ENCODE measurements at regions not wholly inside any gene's neighbourhood (a gene's known extent, or its start where the extent isn't known, plus 50 kb on each side); places are given as distances from the start of the nearest gene placed in this dataset.

- FAIRE-seq (no peak), DNase-seq (ENCODE audit: insufficient read length, low spot score) (no peak)
- TF ChIP-seq SPI1 (IDR thresholded peaks at IDR 0.05; ENCODE audit: low read depth, low read length), result no peak
- no peak for TF ChIP-seq POLR2A (IDR thresholded peaks at IDR 0.05; ENCODE audit: low read depth, low read length)
- no peak for TF ChIP-seq POU2F2 (IDR thresholded peaks at IDR 0.05; ENCODE audit: low read depth, low read length)
- no peak for TF ChIP-seq POLR2AphosphoS5 (IDR thresholded peaks at IDR 0.05; ENCODE audit: low read depth, low read length)
- TF ChIP-seq TAF1 (IDR thresholded peaks at IDR 0.05; ENCODE audit: low read depth, low read length), result no peak
- TF ChIP-seq PAX5 (IDR thresholded peaks at IDR 0.05; ENCODE audit: insufficient read depth, low read length, severe bottlenecking), result no peak
Measured at GRCh38 chr1:164967300-164967699, 389.2 kb downstream of the LMX1A start.

GRCh38 chr1:164961715-164962114 is 394.8 kb downstream of the LMX1A start:
- no peak for TF ChIP-seq PAX5 (IDR thresholded peaks at IDR 0.05; ENCODE audit: insufficient read depth, low read length, severe bottlenecking)
- no peak for TF ChIP-seq TAF1 (IDR thresholded peaks at IDR 0.05; ENCODE audit: low read depth, low read length)
- no peak for TF ChIP-seq POU2F2 (IDR thresholded peaks at IDR 0.05; ENCODE audit: low read depth, low read length)
- no peak for TF ChIP-seq POLR2AphosphoS5 (IDR thresholded peaks at IDR 0.05; ENCODE audit: low read depth, low read length)
- TF ChIP-seq SPI1 (IDR thresholded peaks at IDR 0.05; ENCODE audit: low read depth, low read length), result no peak
- no peak for TF ChIP-seq POLR2A (IDR thresholded peaks at IDR 0.05; ENCODE audit: low read depth, low read length)
- FAIRE-seq, result no peak
- DNase-seq (ENCODE audit: insufficient read length, low spot score), result no peak

- FAIRE-seq, result no peak
- no peak for DNase-seq (ENCODE audit: insufficient read length, low spot score)
- TF ChIP-seq POLR2AphosphoS5 (IDR thresholded peaks at IDR 0.05; ENCODE audit: low read depth, low read length) (no peak), SPI1 (IDR thresholded peaks at IDR 0.05; ENCODE audit: low read depth, low read length) (no peak)
Measured at GRCh38 chr1:164958982-164959768, 397.3 kb downstream of the LMX1A start.

GRCh38 chr1:164953815-164954214 is 394.8 kb downstream of the PBX1 start:
- TF ChIP-seq PAX5 (IDR thresholded peaks at IDR 0.05; ENCODE audit: insufficient read depth, low read length, severe bottlenecking) (no peak), POLR2AphosphoS5 (IDR thresholded peaks at IDR 0.05; ENCODE audit: low read depth, low read length) (no peak), SPI1 (IDR thresholded peaks at IDR 0.05; ENCODE audit: low read depth, low read length) (no peak), POU2F2 (IDR thresholded peaks at IDR 0.05; ENCODE audit: low read depth, low read length) (no peak), TAF1 (IDR thresholded peaks at IDR 0.05; ENCODE audit: low read depth, low read length) (no peak), POLR2A (IDR thresholded peaks at IDR 0.05; ENCODE audit: low read depth, low read length) (no peak)
- no peak for DNase-seq (ENCODE audit: insufficient read length, low spot score)
- FAIRE-seq, result no peak

DNA sequence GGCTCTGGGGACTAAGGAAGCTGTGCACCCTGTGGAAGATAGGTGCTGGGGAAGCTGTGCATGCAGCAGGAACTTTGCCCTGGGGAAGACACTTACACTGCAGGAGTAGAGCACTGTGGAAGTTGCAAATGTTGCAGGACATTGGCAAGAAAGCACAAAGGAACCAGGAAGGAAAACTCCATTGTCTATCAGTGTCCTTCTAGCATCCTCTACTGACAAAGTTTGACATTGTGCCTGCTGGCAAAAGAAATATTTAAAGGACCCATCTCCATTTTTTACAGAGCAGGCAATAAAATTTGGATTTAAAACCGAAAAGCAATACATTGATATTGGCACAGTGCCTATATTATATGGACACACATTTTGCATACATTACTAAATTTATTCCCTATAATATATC is 394.1 kb downstream of the PBX1 start:
- TF ChIP-seq POLR2A (IDR thresholded peaks at IDR 0.05; ENCODE audit: low read depth, low read length), result no peak
- no peak for TF ChIP-seq SPI1 (IDR thresholded peaks at IDR 0.05; ENCODE audit: low read depth, low read length)
- TF ChIP-seq POLR2AphosphoS5 (IDR thresholded peaks at IDR 0.05; ENCODE audit: low read depth, low read length), result no peak
- no peak for TF ChIP-seq PAX5 (IDR thresholded peaks at IDR 0.05; ENCODE audit: insufficient read depth, low read length, severe bottlenecking)
- TF ChIP-seq POU2F2 (IDR thresholded peaks at IDR 0.05; ENCODE audit: low read depth, low read length), result no peak
- no peak for TF ChIP-seq TAF1 (IDR thresholded peaks at IDR 0.05; ENCODE audit: low read depth, low read length)
- FAIRE-seq (no peak), DNase-seq (ENCODE audit: insufficient read length, low spot score) (no peak)

DNA sequence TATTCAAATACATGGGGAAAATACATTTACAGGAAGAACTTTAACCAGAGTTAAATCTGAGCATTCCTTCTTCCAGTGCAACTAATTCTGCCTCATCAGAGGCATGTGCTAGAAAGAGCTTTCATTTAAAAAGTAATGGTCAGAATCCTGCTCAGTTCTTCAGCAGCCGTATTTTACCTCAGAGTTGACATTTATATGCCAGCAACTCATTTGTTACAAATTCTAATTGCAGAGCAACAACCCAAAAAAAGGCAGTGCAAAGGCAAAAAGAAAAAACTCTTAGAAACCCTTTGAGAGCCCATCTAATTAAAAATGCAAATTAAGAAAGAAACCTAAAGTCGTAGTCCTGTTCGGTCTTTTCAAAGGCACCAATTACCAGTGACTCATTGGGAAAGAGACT is 392.5 kb downstream of the PBX1 start:
- FAIRE-seq, result no peak
- TF ChIP-seq PAX5 (IDR thresholded peaks at IDR 0.05; ENCODE audit: insufficient read depth, low read length, severe bottlenecking), result no peak
- TF ChIP-seq SPI1 (IDR thresholded peaks at IDR 0.05; ENCODE audit: low read depth, low read length), result no peak
- TF ChIP-seq POLR2AphosphoS5 (IDR thresholded peaks at IDR 0.05; ENCODE audit: low read depth, low read length), result no peak
- no peak for TF ChIP-seq POU2F2 (IDR thresholded peaks at IDR 0.05; ENCODE audit: low read depth, low read length)
- no peak for TF ChIP-seq TAF1 (IDR thresholded peaks at IDR 0.05; ENCODE audit: low read depth, low read length)
- no peak for TF ChIP-seq POLR2A (IDR thresholded peaks at IDR 0.05; ENCODE audit: low read depth, low read length)

GRCh38 chr1:164950541-164950986 is 391.6 kb downstream of the PBX1 start:
- no peak for DNase-seq (ENCODE audit: insufficient read length, low spot score)
- FAIRE-seq, result no peak
- TF ChIP-seq POLR2A (IDR thresholded peaks at IDR 0.05; ENCODE audit: low read depth, low read length), result no peak
- no peak for TF ChIP-seq TAF1 (IDR thresholded peaks at IDR 0.05; ENCODE audit: low read depth, low read length)
- no peak for TF ChIP-seq POLR2AphosphoS5 (IDR thresholded peaks at IDR 0.05; ENCODE audit: low read depth, low read length)
- TF ChIP-seq SPI1 (IDR thresholded peaks at IDR 0.05; ENCODE audit: low read depth, low read length), result no peak
- no peak for TF ChIP-seq POU2F2 (IDR thresholded peaks at IDR 0.05; ENCODE audit: low read depth, low read length)
- no peak for TF ChIP-seq PAX5 (IDR thresholded peaks at IDR 0.05; ENCODE audit: insufficient read depth, low read length, severe bottlenecking)

More for the DNA sequence above, 392.5 kb downstream of the PBX1 start:
- DNase-seq (ENCODE audit: insufficient read length, low spot score), result no peak

DNA sequence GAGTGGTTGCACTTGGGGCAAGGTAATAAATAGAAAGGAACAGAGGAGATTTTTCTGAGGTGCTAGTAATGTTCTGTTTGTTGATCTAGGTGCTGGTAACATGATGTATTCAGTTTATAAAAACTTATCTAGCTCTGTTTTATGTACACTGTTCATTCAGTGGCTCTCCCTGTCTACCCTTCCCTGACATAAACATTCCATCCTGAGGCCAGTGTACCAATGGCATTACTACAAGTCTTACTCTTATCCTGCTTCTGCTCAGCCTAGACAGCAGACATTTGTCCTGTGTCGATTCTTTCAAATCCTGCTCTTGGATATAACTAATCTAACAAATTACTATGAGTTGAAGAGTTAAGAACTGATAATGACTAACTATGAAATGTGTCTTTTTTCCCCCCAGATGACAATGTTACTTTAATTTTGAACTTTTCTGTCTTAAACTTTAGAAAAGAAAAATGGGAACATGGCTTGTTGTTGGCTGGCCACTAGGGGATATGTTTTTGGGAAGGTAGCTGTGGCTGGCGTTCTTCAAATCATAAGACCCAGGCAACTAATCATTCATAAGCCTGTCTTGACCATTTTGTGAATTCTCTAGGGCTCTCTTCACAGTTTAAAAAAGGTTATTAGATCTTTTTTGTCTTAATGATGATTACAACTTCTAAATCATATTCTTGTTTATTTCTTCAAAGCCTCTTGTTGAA is 390.9 kb downstream of the PBX1 start:
- FAIRE-seq (no peak), DNase-seq (ENCODE audit: insufficient read length, low spot score) (no peak)
- TF ChIP-seq POLR2A (IDR thresholded peaks at IDR 0.05; ENCODE audit: low read depth, low read length), result no peak
- TF ChIP-seq PAX5 (IDR thresholded peaks at IDR 0.05; ENCODE audit: insufficient read depth, low read length, severe bottlenecking), result no peak
- no peak for TF ChIP-seq POU2F2 (IDR thresholded peaks at IDR 0.05; ENCODE audit: low read depth, low read length)
- no peak for TF ChIP-seq TAF1 (IDR thresholded peaks at IDR 0.05; ENCODE audit: low read depth, low read length)
- TF ChIP-seq SPI1 (IDR thresholded peaks at IDR 0.05; ENCODE audit: low read depth, low read length), result no peak
- TF ChIP-seq POLR2AphosphoS5 (IDR thresholded peaks at IDR 0.05; ENCODE audit: low read depth, low read length), result no peak

DNA sequence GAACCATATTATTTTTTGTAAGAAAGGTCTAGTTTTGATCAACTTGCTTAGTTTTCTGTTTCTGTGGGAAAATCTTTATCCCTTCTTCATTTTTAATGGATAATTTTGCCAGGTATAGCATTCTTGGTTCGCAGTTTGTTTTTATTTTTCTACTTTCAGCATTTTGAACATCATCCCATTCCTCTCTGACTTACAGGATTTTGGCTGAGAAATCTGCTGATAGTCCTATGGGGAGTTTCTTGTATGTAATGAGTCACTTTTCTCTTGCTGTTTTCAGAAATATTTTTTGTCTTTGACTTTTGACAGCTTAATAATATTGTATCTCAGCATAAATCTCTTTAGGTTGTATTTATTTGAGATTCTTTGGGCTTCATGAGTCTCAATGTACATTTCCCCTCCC is 389.1 kb downstream of the PBX1 start:
- DNase-seq (ENCODE audit: insufficient read length, low spot score) (no peak), FAIRE-seq (no peak)
- TF ChIP-seq POU2F2 (IDR thresholded peaks at IDR 0.05; ENCODE audit: low read depth, low read length) (no peak), POLR2A (IDR thresholded peaks at IDR 0.05; ENCODE audit: low read depth, low read length) (no peak), PAX5 (IDR thresholded peaks at IDR 0.05; ENCODE audit: insufficient read depth, low read length, severe bottlenecking) (no peak), SPI1 (IDR thresholded peaks at IDR 0.05; ENCODE audit: low read depth, low read length) (no peak), POLR2AphosphoS5 (IDR thresholded peaks at IDR 0.05; ENCODE audit: low read depth, low read length) (no peak), TAF1 (IDR thresholded peaks at IDR 0.05; ENCODE audit: low read depth, low read length) (no peak)
